ENCODE measurements at regions not wholly inside any gene's neighbourhood (a gene's known extent, or its start where the extent isn't known, plus 50 kb on each side); places are given as distances from the start of the nearest gene placed in this dataset.

- TF ChIP-seq EZH2phosphoT487 (IDR thresholded peaks at IDR 0.05; ENCODE audit: low read length) (no peak), CTCF (IDR thresholded peaks at IDR 0.05; ENCODE audit: low read length) (no peak)
Measured at GRCh38 chr3:104731074-104731473, 635.6 kb upstream of the ALCAM start.

Data from MM.1S (cell line).